GM23338 (cell line): ENCODE measurements at regions not wholly inside any gene's neighbourhood (a gene's known extent, or its start where the extent isn't known, plus 50 kb on each side); places are given as distances from the start of the nearest gene placed in this dataset. TPM values are rescaled to one million over a fixed set of nuclear protein-coding genes. Genes with fewer than 3 reads are reported as not detected.

Experiments used
- ATAC-seq: fragments of 200-7000 bp; cut with Tn5 transposase; 3 replicates; pipeline ENCODE4 v1.9.1; 2020
- DNase-seq: peaks from one replicate; pipeline ENCODE4 v3.0.0-alpha.2; 2015; ENCODE audit warnings: low spot score
- H2AFZ ChIP-seq: fragments of 200-600 bp; sonication (generic); 2 replicates; pipeline ENCODE4 v1.8.0; 2016; ENCODE audit warnings: antibody characterized with exemption, mild to moderate bottlenecking, moderate library complexity
- H3F3A ChIP-seq: fragments of 200-600 bp; sonication (generic); replicated peaks from 2 replicates; pipeline ENCODE4 v1.8.0; 2017; ENCODE audit warnings: antibody characterized with exemption, mixed run types, low read depth
- H3K27ac ChIP-seq: fragments of 200-600 bp; sonication (generic); 2 replicates; pipeline ENCODE4 v1.6.1; 2016; ENCODE audit warnings: low read depth
- H3K27me3 ChIP-seq: fragments of 200-600 bp; sonication (generic); 2 replicates; pipeline ENCODE4 v1.8.0; 2016; ENCODE audit warnings: mild to moderate bottlenecking, mixed run types, moderate library complexity; ENCODE audit not compliant: insufficient read depth
- H3K36me3 ChIP-seq: fragments of 200-600 bp; sonication (generic); 2 replicates; pipeline ENCODE4 v1.8.0; 2016; ENCODE audit warnings: mild to moderate bottlenecking; ENCODE audit not compliant: insufficient read depth
- H3K4me1 ChIP-seq: fragments of 200-600 bp; sonication (generic); 2 replicates; pipeline ENCODE4 v1.8.0; 2016; ENCODE audit warnings: mild to moderate bottlenecking, moderate library complexity; ENCODE audit not compliant: insufficient read depth
- H3K4me2 ChIP-seq: fragments of 200-600 bp; sonication (generic); 2 replicates; pipeline ENCODE4 v1.7.1; 2017; ENCODE audit warnings: mixed run types
- H3K4me3 ChIP-seq: fragments of 200-600 bp; sonication (generic); 2 replicates; pipeline ENCODE4 v1.6.1; 2016; ENCODE audit warnings: mixed run types
- H3K79me2 ChIP-seq: fragments of 200-600 bp; sonication (generic); replicated peaks from 2 replicates; pipeline ENCODE4 v1.8.0; 2017; ENCODE audit warnings: mild to moderate bottlenecking; ENCODE audit not compliant: insufficient read depth
- H3K9me2 ChIP-seq: fragments of 200-600 bp; sonication (generic); 2 replicates; pipeline ENCODE4 v1.8.0; 2017; ENCODE audit not compliant: insufficient read depth
- H4K20me1 ChIP-seq: fragments of 200-600 bp; sonication (generic); replicated peaks from 2 replicates; pipeline ENCODE4 v1.8.0; 2017; ENCODE audit warnings: mild to moderate bottlenecking; ENCODE audit not compliant: insufficient read depth
- H3K27ac Mint-ChIP-seq: 2 replicates; pipeline ENCODE4 v1.8.0; 2020; ENCODE audit warnings: inconsistent platforms, mild to moderate bottlenecking, moderate library complexity, mixed read lengths
- H3K27me3 Mint-ChIP-seq: 3 replicates; pipeline ENCODE4 v1.8.0; 2022; ENCODE audit warnings: low read depth, mild to moderate bottlenecking, moderate library complexity, mixed read lengths, inconsistent platforms; ENCODE audit not compliant: insufficient read depth, poor library complexity
- H3K36me3 Mint-ChIP-seq: 3 replicates; pipeline ENCODE4 v1.8.0; 2021; ENCODE audit warnings: low read depth, mild to moderate bottlenecking, inconsistent platforms, moderate library complexity, mixed read lengths
- H3K4me1 Mint-ChIP-seq: 3 replicates; pipeline ENCODE4 v1.8.0; 2020; ENCODE audit warnings: mild to moderate bottlenecking, inconsistent platforms, mixed read lengths
- H3K4me3 Mint-ChIP-seq: 3 replicates; pipeline ENCODE4 v1.8.0; 2021; ENCODE audit warnings: moderate library complexity, mild to moderate bottlenecking, inconsistent platforms, mixed read lengths
- H3K9me3 Mint-ChIP-seq: 3 replicates; pipeline ENCODE4 v1.8.0; 2020; ENCODE audit warnings: moderate library complexity, mild to moderate bottlenecking, inconsistent platforms, mixed read lengths
- small RNA-seq: library from RNA; depleted of rRNA; stranded (forward); fragments of <200 nt; gene quantifications from one replicate; pipeline ENCODE3, GENCODE V24; 2014; ENCODE audit warnings: low replicate concordance
- TF ChIP-seq, protein P1 (sequence below), 2 experiments: fragments of 200-600 bp in 1 of 2; sonication (generic) in 1 of 2; conservative IDR thresholded peaks; 2 replicates each; pipeline versions ENCODE4 v1.5.1 to v1.6.1; 2016 to 2017; ENCODE audit warnings: antibody characterized with exemption in 2 of 2, low read depth in 2 of 2, mild to moderate bottlenecking in 2 of 2, moderate library complexity in 1 of 2

DNA sequence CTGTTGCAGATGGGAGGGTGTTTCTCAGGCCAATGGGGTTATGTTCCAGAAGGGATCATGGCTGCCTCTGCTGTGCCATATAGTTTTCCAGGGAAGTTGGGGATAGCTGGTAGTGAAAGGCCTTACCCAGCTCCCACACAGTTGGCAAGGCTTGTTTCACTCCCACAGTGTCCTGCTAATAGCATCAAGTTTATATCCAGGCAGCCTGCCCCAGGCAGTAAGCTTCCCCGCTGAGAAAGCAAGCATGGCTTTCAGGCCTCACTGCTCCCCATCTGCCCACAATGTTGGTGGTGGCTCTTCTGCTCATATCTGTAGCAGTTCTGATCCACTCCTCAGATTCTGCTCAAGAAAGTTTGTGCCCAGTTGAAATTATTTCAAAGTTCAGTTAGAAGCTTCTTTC, 50.9 kb upstream of the DCBLD2 start:
- Histone ChIP-seq H3K27me3 (no peaks in the 10 kb centered on the region), H3K27ac (no peak overlapping the region), H3K4me1 (no peaks in the 10 kb centered on the region), H3K36me3 (no peaks in the 10 kb centered on the region), H3K4me2 (no peak overlapping the region), H2AFZ (no peak overlapping the region), H3K79me2 (no peaks in the 10 kb centered on the region), H3F3A (no peaks in the 10 kb centered on the region), H4K20me1 (no peaks in the 10 kb centered on the region), H3K4me3 (no peak overlapping the region), H3K9me2 (no peaks in the 10 kb centered on the region)
- H3K9me3 Mint-ChIP-seq = peaks cover 3% of the 10 kb centered on the region; the same call in 1 of the 3 replicates
- H3K4me3 Mint-ChIP-seq = no peak overlapping the region
- no peak overlapping the region for H3K27ac Mint-ChIP-seq
- TF ChIP-seq, protein P1, sequence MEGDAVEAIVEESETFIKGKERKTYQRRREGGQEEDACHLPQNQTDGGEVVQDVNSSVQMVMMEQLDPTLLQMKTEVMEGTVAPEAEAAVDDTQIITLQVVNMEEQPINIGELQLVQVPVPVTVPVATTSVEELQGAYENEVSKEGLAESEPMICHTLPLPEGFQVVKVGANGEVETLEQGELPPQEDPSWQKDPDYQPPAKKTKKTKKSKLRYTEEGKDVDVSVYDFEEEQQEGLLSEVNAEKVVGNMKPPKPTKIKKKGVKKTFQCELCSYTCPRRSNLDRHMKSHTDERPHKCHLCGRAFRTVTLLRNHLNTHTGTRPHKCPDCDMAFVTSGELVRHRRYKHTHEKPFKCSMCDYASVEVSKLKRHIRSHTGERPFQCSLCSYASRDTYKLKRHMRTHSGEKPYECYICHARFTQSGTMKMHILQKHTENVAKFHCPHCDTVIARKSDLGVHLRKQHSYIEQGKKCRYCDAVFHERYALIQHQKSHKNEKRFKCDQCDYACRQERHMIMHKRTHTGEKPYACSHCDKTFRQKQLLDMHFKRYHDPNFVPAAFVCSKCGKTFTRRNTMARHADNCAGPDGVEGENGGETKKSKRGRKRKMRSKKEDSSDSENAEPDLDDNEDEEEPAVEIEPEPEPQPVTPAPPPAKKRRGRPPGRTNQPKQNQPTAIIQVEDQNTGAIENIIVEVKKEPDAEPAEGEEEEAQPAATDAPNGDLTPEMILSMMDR (conservative IDR thresholded peaks at IDR 0.05; ENCODE audit: low read depth in 2 of 2) = no peak
- H3K36me3 Mint-ChIP-seq = no peaks in the 10 kb centered on the region
- no peak for DNase-seq
- no peak for ATAC-seq
- H3K27me3 Mint-ChIP-seq = no peaks in the 10 kb centered on the region
- no peaks in the 10 kb centered on the region; the same call in 2 of the 3 replicates for H3K4me1 Mint-ChIP-seq

Small RNA genes in the stretch of these regions (small RNA-seq; reads per million reads assigned to genes)
- gene AC107297.1 (not detected), gene RF00066 (not detected)
